ENCODE measurements at regions not wholly inside any gene's neighbourhood (a gene's known extent, or its start where the extent isn't known, plus 50 kb on each side); places are given as distances from the start of the nearest gene placed in this dataset.

- Histone ChIP-seq H3K14ac (ENCODE audit: insufficient read length) (no peak overlapping the region), H2BK20ac (ENCODE audit: low read length) (no peak overlapping the region), H3K27me3 (replicated peaks in 1 of 4; ENCODE audit: control insufficient read depth in 3 of 4, extremely low read depth in 1 of 4, insufficient read depth in 3 of 4, low read length in 3 of 4) (no peaks in the 10 kb centered on the region), H2BK12ac (ENCODE audit: low read depth, low read length) (no peak overlapping the region), H2BK5ac (ENCODE audit: low read depth, low read length) (no peak overlapping the region), H3K9ac (replicated peaks in 1 of 4; ENCODE audit: extremely low read depth in 1 of 4, low read depth in 3 of 4, low read length in 3 of 4) (no peak overlapping the region), H3K79me1 (ENCODE audit: low read depth, low read length) (no peaks in the 10 kb centered on the region), H4K91ac (replicated peaks; ENCODE audit: insufficient read length, low read length) (no peak overlapping the region), H3K18ac (ENCODE audit: extremely low read depth, low read length) (no peak overlapping the region), H3K9me3 (ENCODE audit: insufficient read depth in 2 of 2, low read depth in 1 of 2, low read length in 1 of 2) (peaks cover 0 to 3% of the 10 kb centered on the region in 2 experiments; a peak in 1 of 4 replicates), H3K4me2 (ENCODE audit: insufficient read depth in 1 of 2, low read depth in 2 of 2, low read length in 2 of 2) (no peak overlapping the region), H3K4me3 (ENCODE audit: extremely low read depth in 1 of 4, insufficient read depth in 2 of 4, low read depth in 3 of 4, low read length in 4 of 4) (no peak overlapping the region), H4K20me1 (replicated peaks in 1 of 2; ENCODE audit: control insufficient read depth in 1 of 2, insufficient read depth in 2 of 2, low read length in 2 of 2) (no peaks in the 10 kb centered on the region), H2AFZ (ENCODE audit: low read length) (no peak overlapping the region), H3K79me2 (ENCODE audit: control insufficient read depth in 1 of 2, insufficient read depth in 2 of 2, low read length in 2 of 2) (no peaks in the 10 kb centered on the region), H3K27ac (ENCODE audit: low read depth, low read length) (no peak overlapping the region), H3K4ac (replicated peaks; ENCODE audit: insufficient read length, low read depth, low read length) (no peak overlapping the region), H3K4me1 (replicated peaks in 1 of 4; ENCODE audit: control insufficient read depth in 3 of 4, insufficient read depth in 4 of 4, low read length in 3 of 4) (no peaks in the 10 kb centered on the region), H2AK5ac (ENCODE audit: low read depth, low read length) (no peak overlapping the region), H3K36me3 (ENCODE audit: control insufficient read depth in 2 of 4, insufficient read depth in 4 of 4, low read length in 3 of 4) (no peaks in the 10 kb centered on the region), H4K8ac (ENCODE audit: extremely low read depth, insufficient read depth, low read length) (no peak overlapping the region), H2BK120ac (replicated peaks; ENCODE audit: low read depth, low read length) (no peak overlapping the region), H3K56ac (replicated peaks; ENCODE audit: insufficient read length, low read depth, low read length) (no peak overlapping the region), H3K23ac (ENCODE audit: insufficient read length) (no peak overlapping the region), H2BK15ac (ENCODE audit: low read length) (no peak overlapping the region), H3K23me2 (ENCODE audit: low read depth, low read length) (no peaks in the 10 kb centered on the region), H4K5ac (ENCODE audit: insufficient read length, low read depth, low read length) (no peak overlapping the region)
- ChIA-PET CTCF (ENCODE audit: partially characterized antibody) (interaction anchor here (0.5 to 3.2 kb wide), 3 partner anchors 8 to 72 kb away, joined by 3 to 18 read pairs (median 3); no protein-coding TSS in a partner anchor), POLR2A (ENCODE audit: partially characterized antibody) (no interaction called here)
- DNase-seq (ENCODE audit: low read depth in 1 of 2, low spot score in 2 of 2) (no peak), FAIRE-seq (no peak)
- 80% methylated on average over 4 of the region's 4 CpGs; no CpG with 5 or more reads in 1 of the 2 experiments for WGBS, 2 experiments (ENCODE audit: extremely low coverage in 1 of 2, insufficient coverage in 1 of 2, insufficient read length in 1 of 2, insufficient replicate concordance in 2 of 2, low coverage in 1 of 2, low lambda C conversion rate in 2 of 2, missing lambda C conversion rate in 1 of 2)
- TF ChIP-seq BCL11A (IDR thresholded peaks at IDR 0.05; ENCODE audit: low read depth in 2 of 2, low read length in 2 of 2) (no peak), TBP (IDR thresholded peaks at IDR 0.05; ENCODE audit: low read depth, low read length) (no peak), NRF1 (IDR thresholded peaks at IDR 0.05; ENCODE audit: low read depth, low read length) (no peak), TAF7 (optimal IDR thresholded peaks at IDR 0.05; ENCODE audit: borderline replicate concordance, low read depth, low read length) (no peak), TAF1 (IDR thresholded peaks at IDR 0.05; ENCODE audit: low read depth, low read length) (no peak), TCF12 (IDR thresholded peaks at IDR 0.05; ENCODE audit: low read depth, low read length) (no peak), SUZ12 (IDR thresholded peaks at IDR 0.05; ENCODE audit: low read length) (no peak), RFX5 (IDR thresholded peaks at IDR 0.05; ENCODE audit: borderline replicate concordance, low read depth, low read length) (no peak), CTBP2 (IDR thresholded peaks at IDR 0.05; ENCODE audit: borderline replicate concordance, insufficient read depth, insufficient read length, low read length) (no peak), JUN (IDR thresholded peaks at IDR 0.05; ENCODE audit: low read depth, low read length) (no peak), KDM1A (IDR thresholded peaks at IDR 0.05; ENCODE audit: borderline replicate concordance, low read length) (no peak), ASH2L (IDR thresholded peaks at IDR 0.05; ENCODE audit: low read length) (no peak), CHD1 (IDR thresholded peaks at IDR 0.05; ENCODE audit: low read depth, low read length) (no peak), FOSL1 (IDR thresholded peaks at IDR 0.05; ENCODE audit: insufficient read depth, low read depth, low read length) (no peak), BRCA1 (IDR thresholded peaks at IDR 0.05; ENCODE audit: low read depth, low read length) (no peak)
These were observed 83.6 kb upstream of the C3orf80 start for GRCh38 chr3:160141485-160142185.

All from H1 (cell line).